Vagina (tissue), 2 donors: ENCODE measurements at regions not wholly inside any gene's neighbourhood (a gene's known extent, or its start where the extent isn't known, plus 50 kb on each side); places are given as distances from the start of the nearest gene placed in this dataset.

Experiments used
- DNase-seq, 2 donors: peaks; one replicate each; pipeline ENCODE4 v3.0.0-alpha.2; 2017; ENCODE audit errors: extremely low spot score in 2 of 2
- H3K27ac ChIP-seq: fragments of 200-600 bp; sonication (generic); one replicate; pipeline ENCODE4 v1.5.1; 2019
- H3K27me3 ChIP-seq: fragments of 200-600 bp; sonication (generic); one replicate; pipeline ENCODE4 v1.5.1; 2019
- H3K36me3 ChIP-seq, 2 donors: fragments of 200-600 bp; sonication (generic); one replicate each; pipeline ENCODE4 v1.5.1; 2017 to 2019
- H3K4me1 ChIP-seq: fragments of 200-600 bp; sonication (generic); one replicate; pipeline ENCODE4 v1.5.1; 2019
- H3K4me3 ChIP-seq, 2 donors: fragments of 200-600 bp; sonication (generic); 1 replicate in 1 of 2; 2 replicates in 1 of 2; pipeline ENCODE4 v1.5.1; 2016 to 2019
- H3K9me3 ChIP-seq: fragments of 200-600 bp; sonication (generic); one replicate; pipeline ENCODE4 v1.5.1; 2019
- CTCF ChIP-seq, 3 experiments: fragments of 450-650 bp in 2 of 3; fragments of 200-600 bp in 1 of 3; sonication (generic) in 1 of 3; IDR thresholded peaks; one replicate each; pipeline ENCODE4 v1.5.1; 2017 to 2019; ENCODE audit warnings: antibody characterized with exemption in 3 of 3, mild to moderate bottlenecking in 2 of 3, moderate library complexity in 2 of 3
- POLR2A ChIP-seq, 2 donors: fragments of 450-650 bp; IDR thresholded peaks; one replicate each; pipeline ENCODE4 v1.6.1; 2017; ENCODE audit warnings: antibody characterized with exemption in 2 of 2, mild to moderate bottlenecking in 2 of 2, moderate library complexity in 2 of 2
- POLR2AphosphoS5 ChIP-seq, 2 donors: sonication (generic); formaldehyde crosslinking; IDR thresholded peaks; one replicate each; pipeline ENCODE4 v1.9.0; 2017; ENCODE audit warnings: antibody characterized with exemption in 2 of 2, mild to moderate bottlenecking in 2 of 2, low read depth in 1 of 2; ENCODE audit not compliant: insufficient read depth in 1 of 2
- intact Hi-C: fragments of 100-400 bp; cut with DNase I; formaldehyde crosslinking; loops from one replicate; pipeline ENCODE4 v1.15.1; 2023

GRCh38 chr14:26124896-26125438, 472.9 kb downstream of the NOVA1 start:
- no peaks in the 10 kb centered on the region for H3K36me3 ChIP-seq
- H3K4me3 ChIP-seq = no peak overlapping the region
- H3K27me3 ChIP-seq = no peaks in the 10 kb centered on the region
- peaks cover 3% of the 10 kb centered on the region for H3K4me1 ChIP-seq
- no peaks in the 10 kb centered on the region for H3K9me3 ChIP-seq
- TF ChIP-seq CTCF (IDR thresholded peaks at IDR 0.05) (no peak), POLR2AphosphoS5 (IDR thresholded peaks at IDR 0.05; ENCODE audit: insufficient read depth in 1 of 2, low read depth in 1 of 2) (no peak), POLR2A (IDR thresholded peaks at IDR 0.05) (no peak)
- DNase-seq = no peak
- intact Hi-C loops = no loop called here
- H3K27ac ChIP-seq = no peak overlapping the region

- Histone ChIP-seq H3K36me3 (no peaks in the 10 kb centered on the region), H3K4me3 (no peak overlapping the region), H3K27me3 (no peaks in the 10 kb centered on the region), H3K9me3 (no peaks in the 10 kb centered on the region), H3K4me1 (no peaks in the 10 kb centered on the region), H3K27ac (no peak overlapping the region)
- no peak for DNase-seq
- intact Hi-C loops = no loop called here
- TF ChIP-seq POLR2AphosphoS5 (IDR thresholded peaks at IDR 0.05; ENCODE audit: insufficient read depth in 1 of 2, low read depth in 1 of 2) (no peak), CTCF (IDR thresholded peaks at IDR 0.05) (no peak), POLR2A (IDR thresholded peaks at IDR 0.05) (no peak)
These were observed 474.4 kb downstream of the NOVA1 start for GRCh38 chr14:26123459-26123858.

- H3K4me1 ChIP-seq = no peaks in the 10 kb centered on the region
These were observed 476.7 kb downstream of the NOVA1 start for GRCh38 chr14:26121181-26121580.

GRCh38 chr14:26113911-26114640, 483.8 kb downstream of the NOVA1 start:
- no peak for TF ChIP-seq CTCF (IDR thresholded peaks at IDR 0.05)
- no peaks in the 10 kb centered on the region for H3K36me3 ChIP-seq
- H3K9me3 ChIP-seq = no peaks in the 10 kb centered on the region
- no peak overlapping the region for H3K27ac ChIP-seq
- intact Hi-C loops = no loop called here
- no peak for DNase-seq
- no peaks in the 10 kb centered on the region for H3K27me3 ChIP-seq
- no peaks in the 10 kb centered on the region for H3K4me1 ChIP-seq
- H3K4me3 ChIP-seq = no peak overlapping the region

More at GRCh38 chr14:26121181-26121580, 476.7 kb downstream of the NOVA1 start:
- Histone ChIP-seq H3K27me3 (no peaks in the 10 kb centered on the region), H3K36me3 (no peaks in the 10 kb centered on the region), H3K27ac (no peak overlapping the region), H3K9me3 (no peaks in the 10 kb centered on the region), H3K4me3 (no peak overlapping the region)
- TF ChIP-seq POLR2A (IDR thresholded peaks at IDR 0.05) (no peak), POLR2AphosphoS5 (IDR thresholded peaks at IDR 0.05; ENCODE audit: insufficient read depth in 1 of 2, low read depth in 1 of 2) (no peak), CTCF (IDR thresholded peaks at IDR 0.05) (no peak)
- DNase-seq = no peak
- intact Hi-C loops = no loop called here

- no peak overlapping the region for H3K4me3 ChIP-seq
- H3K36me3 ChIP-seq = no peaks in the 10 kb centered on the region
- no peak for DNase-seq
- H3K4me1 ChIP-seq = no peaks in the 10 kb centered on the region
- intact Hi-C loops = no loop called here
- no peaks in the 10 kb centered on the region for H3K27me3 ChIP-seq
- H3K9me3 ChIP-seq = no peaks in the 10 kb centered on the region
- TF ChIP-seq POLR2A (IDR thresholded peaks at IDR 0.05) = no peak
- TF ChIP-seq CTCF (IDR thresholded peaks at IDR 0.05) = no peak
- no peak for TF ChIP-seq POLR2AphosphoS5 (IDR thresholded peaks at IDR 0.05; ENCODE audit: insufficient read depth in 1 of 2, low read depth in 1 of 2)
- no peak overlapping the region for H3K27ac ChIP-seq
These were observed 493.1 kb downstream of the NOVA1 start for GRCh38 chr14:26104717-26105116.
